ENCODE measurements at regions not wholly inside any gene's neighbourhood (a gene's known extent, or its start where the extent isn't known, plus 50 kb on each side); places are given as distances from the start of the nearest gene placed in this dataset.

DNA sequence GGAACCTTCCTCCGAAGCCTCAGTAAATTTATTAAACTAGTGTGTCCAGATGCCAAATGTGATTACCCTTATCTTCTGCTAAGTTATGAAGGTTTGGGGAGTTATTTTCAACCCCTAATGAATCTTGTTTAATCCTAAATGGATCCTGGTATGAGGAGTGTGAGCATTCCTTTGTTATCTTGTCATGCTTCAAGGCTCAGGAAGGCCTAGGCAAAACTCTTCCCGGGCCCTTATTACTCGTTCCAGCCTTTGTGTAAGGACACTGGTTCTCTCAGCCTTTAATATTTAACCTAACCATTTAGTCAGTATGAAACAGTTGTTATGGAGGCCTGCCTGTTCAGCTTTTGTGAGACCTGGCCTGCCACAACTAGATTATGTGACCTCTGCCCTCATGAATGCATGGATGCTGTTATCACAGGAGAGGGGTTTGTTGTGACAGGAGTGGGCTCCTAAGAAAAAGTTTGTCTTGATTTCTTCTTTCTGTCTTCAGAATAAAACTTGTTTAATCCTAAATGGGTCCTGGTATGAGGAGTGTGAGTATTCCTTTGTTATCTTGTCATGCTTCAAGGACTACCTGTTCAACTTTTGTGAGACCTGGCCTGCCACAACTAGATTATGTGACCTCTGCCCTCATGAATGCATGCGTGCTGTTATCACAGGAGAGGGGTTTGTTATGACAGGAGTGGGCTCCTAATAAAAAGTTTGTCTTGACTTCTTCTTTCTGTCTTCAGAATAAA, 181.7 kb downstream of the SLC39A8 start:
- intact Hi-C loops (cut with DNase I; ENCODE audit: low total_unique reads) = no loop called here
- Histone ChIP-seq H3K9me3 (no peaks in the 10 kb centered on the region), H3K4me3 (no peak overlapping the region), H3K27me3 (no peaks in the 10 kb centered on the region), H3K4me1 (no peaks in the 10 kb centered on the region), H3K36me3 (no peaks in the 10 kb centered on the region), H3K27ac (no peak overlapping the region)
- no peak for TF ChIP-seq POLR2A (IDR thresholded peaks at IDR 0.05)
- no peak for DNase-seq

DNA sequence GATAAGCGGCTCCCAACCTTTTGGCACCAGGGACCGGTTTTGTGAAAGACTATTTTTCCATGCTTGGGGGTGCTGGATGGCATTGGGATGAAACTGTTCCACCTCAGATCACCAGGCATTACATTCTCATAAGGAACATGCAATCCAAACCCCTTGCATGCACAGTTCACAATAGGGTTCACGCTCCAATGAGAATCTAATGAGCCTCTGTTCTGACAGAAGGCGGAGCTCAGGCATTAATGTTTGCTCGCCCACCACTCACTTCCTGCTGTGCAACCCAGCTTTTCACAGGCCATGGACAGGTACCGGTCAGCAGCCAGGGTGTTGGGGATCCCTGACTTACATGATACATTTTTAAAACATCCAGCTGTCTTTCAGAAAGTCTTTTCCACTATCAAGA, 187.3 kb downstream of the SLC39A8 start:
- no peak for DNase-seq
- TF ChIP-seq, protein P1, sequence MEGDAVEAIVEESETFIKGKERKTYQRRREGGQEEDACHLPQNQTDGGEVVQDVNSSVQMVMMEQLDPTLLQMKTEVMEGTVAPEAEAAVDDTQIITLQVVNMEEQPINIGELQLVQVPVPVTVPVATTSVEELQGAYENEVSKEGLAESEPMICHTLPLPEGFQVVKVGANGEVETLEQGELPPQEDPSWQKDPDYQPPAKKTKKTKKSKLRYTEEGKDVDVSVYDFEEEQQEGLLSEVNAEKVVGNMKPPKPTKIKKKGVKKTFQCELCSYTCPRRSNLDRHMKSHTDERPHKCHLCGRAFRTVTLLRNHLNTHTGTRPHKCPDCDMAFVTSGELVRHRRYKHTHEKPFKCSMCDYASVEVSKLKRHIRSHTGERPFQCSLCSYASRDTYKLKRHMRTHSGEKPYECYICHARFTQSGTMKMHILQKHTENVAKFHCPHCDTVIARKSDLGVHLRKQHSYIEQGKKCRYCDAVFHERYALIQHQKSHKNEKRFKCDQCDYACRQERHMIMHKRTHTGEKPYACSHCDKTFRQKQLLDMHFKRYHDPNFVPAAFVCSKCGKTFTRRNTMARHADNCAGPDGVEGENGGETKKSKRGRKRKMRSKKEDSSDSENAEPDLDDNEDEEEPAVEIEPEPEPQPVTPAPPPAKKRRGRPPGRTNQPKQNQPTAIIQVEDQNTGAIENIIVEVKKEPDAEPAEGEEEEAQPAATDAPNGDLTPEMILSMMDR (IDR thresholded peaks at IDR 0.05) = no peak
- no peak for TF ChIP-seq POLR2A (IDR thresholded peaks at IDR 0.05)
- H3K36me3 ChIP-seq = no peaks in the 10 kb centered on the region
- H3K4me3 ChIP-seq = no peak overlapping the region
- H3K9me3 ChIP-seq = no peaks in the 10 kb centered on the region
- H3K27me3 ChIP-seq = no peaks in the 10 kb centered on the region
- no peak overlapping the region for H3K27ac ChIP-seq
- no peaks in the 10 kb centered on the region for H3K4me1 ChIP-seq
- intact Hi-C loops (cut with DNase I; ENCODE audit: low total_unique reads) = no loop called here

DNA sequence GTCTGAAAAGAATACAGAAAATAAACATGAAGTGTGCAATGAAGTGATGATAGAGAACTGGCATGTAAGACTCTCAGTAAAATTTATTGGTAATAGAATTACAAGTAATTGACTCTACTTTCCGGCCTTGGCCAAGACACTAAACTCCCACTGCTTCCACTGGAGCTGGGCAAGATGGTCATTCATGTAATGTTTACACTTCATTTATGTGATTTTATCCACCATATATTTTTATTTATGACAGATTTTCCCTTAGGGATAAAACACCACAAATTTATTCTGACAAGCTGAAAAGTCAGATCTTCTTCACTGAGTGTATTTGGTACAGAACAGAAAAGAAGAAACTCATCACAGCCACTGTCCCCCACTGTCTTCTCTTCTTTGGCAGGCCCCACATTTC, 191.9 kb downstream of the SLC39A8 start:
- H3K4me1 ChIP-seq = no peaks in the 10 kb centered on the region
- no peaks in the 10 kb centered on the region for H3K27me3 ChIP-seq
- H3K27ac ChIP-seq = no peak overlapping the region
- TF ChIP-seq, protein P1 (IDR thresholded peaks at IDR 0.05) = no peak
- TF ChIP-seq POLR2A (IDR thresholded peaks at IDR 0.05) = no peak
- intact Hi-C loops (cut with DNase I; ENCODE audit: low total_unique reads) = no loop called here
- no peak overlapping the region for H3K4me3 ChIP-seq
- DNase-seq = no peak
- no peaks in the 10 kb centered on the region for H3K9me3 ChIP-seq
- no peaks in the 10 kb centered on the region for H3K36me3 ChIP-seq

DNA sequence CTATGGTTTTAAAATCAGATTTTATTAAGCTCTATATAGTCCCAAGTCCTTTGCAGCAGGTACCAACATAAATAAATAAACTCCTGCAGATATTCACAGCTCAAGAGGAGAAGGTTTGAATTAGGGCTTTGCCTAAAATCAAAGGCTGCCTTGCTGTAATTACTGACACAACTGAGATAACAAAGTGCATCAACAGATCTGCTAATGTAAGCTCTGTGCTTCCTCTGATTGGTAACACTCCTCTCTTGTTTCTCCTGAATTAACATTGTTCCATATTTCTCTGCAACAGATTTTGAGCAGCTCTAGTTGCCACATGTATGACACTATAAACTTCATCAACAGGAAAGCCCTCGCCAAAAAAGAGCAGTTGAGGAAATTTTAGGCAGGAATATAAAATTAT, 193.6 kb downstream of the SLC39A8 start:
- no peak overlapping the region for H3K27ac ChIP-seq
- TF ChIP-seq POLR2A (IDR thresholded peaks at IDR 0.05) = no peak
- TF ChIP-seq, protein P1 (IDR thresholded peaks at IDR 0.05) = no peak
- intact Hi-C loops (cut with DNase I; ENCODE audit: low total_unique reads) = no loop called here
- no peaks in the 10 kb centered on the region for H3K4me1 ChIP-seq
- no peaks in the 10 kb centered on the region for H3K9me3 ChIP-seq
- no peak overlapping the region for H3K4me3 ChIP-seq
- DNase-seq = no peak
- H3K36me3 ChIP-seq = no peaks in the 10 kb centered on the region
- H3K27me3 ChIP-seq = no peaks in the 10 kb centered on the region

DNA sequence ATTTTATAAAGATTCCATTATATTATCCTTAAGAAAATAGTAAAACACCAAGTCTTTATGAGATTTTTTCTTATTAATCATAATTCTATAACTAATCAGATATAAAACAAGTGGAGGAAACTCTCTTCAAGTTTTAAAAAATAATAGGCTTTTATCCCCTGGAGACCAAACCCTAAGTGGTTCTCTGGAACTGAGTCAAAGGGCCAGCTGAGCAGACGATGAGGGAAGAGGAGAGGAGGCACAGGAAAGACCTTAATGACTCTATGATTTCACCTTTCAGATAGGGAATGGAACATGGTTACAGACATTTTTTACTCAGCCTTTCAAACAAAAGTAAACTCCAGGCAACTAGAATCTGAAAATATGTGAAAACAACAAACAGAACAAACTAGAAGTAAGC, 201.8 kb downstream of the SLC39A8 start:
- intact Hi-C loops (cut with DNase I; ENCODE audit: low total_unique reads) = no loop called here
- TF ChIP-seq POLR2A (IDR thresholded peaks at IDR 0.05) = no peak
- TF ChIP-seq, protein P1 (IDR thresholded peaks at IDR 0.05) = no peak
- Histone ChIP-seq H3K36me3 (no peaks in the 10 kb centered on the region), H3K4me1 (no peaks in the 10 kb centered on the region), H3K9me3 (no peaks in the 10 kb centered on the region), H3K27me3 (no peaks in the 10 kb centered on the region), H3K27ac (no peak overlapping the region), H3K4me3 (no peak overlapping the region)
- no peak for DNase-seq

DNA sequence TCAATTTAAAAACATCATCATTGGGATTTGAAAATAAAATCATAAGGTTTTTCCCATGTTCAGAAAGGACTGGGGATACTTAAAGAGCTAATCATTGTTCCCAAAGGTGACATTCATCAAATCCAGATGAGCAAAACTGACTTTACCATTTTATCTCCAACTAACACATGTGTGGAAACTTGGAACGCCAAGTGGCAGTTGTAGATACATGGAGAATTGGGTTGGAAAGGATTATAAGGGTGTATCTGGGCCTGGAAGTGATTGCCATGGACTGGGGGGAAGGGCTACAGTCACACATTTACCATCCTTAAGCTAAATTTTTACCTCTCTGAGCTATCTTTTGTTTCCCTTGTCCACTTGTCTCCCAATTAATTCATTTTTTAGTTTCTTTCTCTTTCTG, 203.4 kb downstream of the SLC39A8 start:
- Histone ChIP-seq H3K4me3 (no peak overlapping the region), H3K27ac (no peak overlapping the region), H3K9me3 (no peaks in the 10 kb centered on the region), H3K36me3 (no peaks in the 10 kb centered on the region), H3K27me3 (no peaks in the 10 kb centered on the region), H3K4me1 (no peaks in the 10 kb centered on the region)
- DNase-seq = no peak
- TF ChIP-seq, protein P1 (IDR thresholded peaks at IDR 0.05) = no peak
- TF ChIP-seq POLR2A (IDR thresholded peaks at IDR 0.05) = no peak
- intact Hi-C loops (cut with DNase I; ENCODE audit: low total_unique reads) = no loop called here
